SK-N-SH (cell line): ENCODE measurements at regions not wholly inside any gene's neighbourhood (a gene's known extent, or its start where the extent isn't known, plus 50 kb on each side); places are given as distances from the start of the nearest gene placed in this dataset.

Experiments used
- CTCF ChIA-PET: fragments of 300-600, 350-600 bp; formaldehyde crosslinking; extraction: SDS; loops from one replicate; lab custom pipeline; 2021; lab: Yijun Ruan, JAX
- POLR2A ChIA-PET: fragments of 350-600 bp; sonication (Branson Sonifier 250); formaldehyde crosslinking; extraction: SDS; loops from one replicate; lab custom pipeline; 2020; ENCODE audit warnings: antibody characterized with exemption, inconsistent platforms; lab: Yijun Ruan, JAX
- DNase-seq: peaks from one replicate; pipeline ENCODE4 v3.0.0; 2012
- H2AFZ ChIP-seq: fragments of 200-600 bp; sonication (generic); 2 replicates; pipeline ENCODE4 v1.8.1; 2016; ENCODE audit warnings: antibody characterized with exemption, mild to moderate bottlenecking, low read depth
- H3F3A ChIP-seq: fragments of 200-600 bp; sonication (generic); replicated peaks from 2 replicates; pipeline ENCODE3; 2016; ENCODE audit warnings: antibody characterized with exemption, mild to moderate bottlenecking; ENCODE audit not compliant: insufficient read depth
- H3K27ac ChIP-seq, 2 experiments: fragments of 200-500 bp in 1 of 2; fragments of 200-600 bp in 1 of 2; sonication (Bioruptor generic) in 1 of 2; sonication (generic), shearing (Covaris generic) in 1 of 2; 2 replicates each; pipeline versions ENCODE4 v1.5.1 to v1.6.1; 2014 to 2016; ENCODE audit warnings: low read depth in 2 of 2, inconsistent platforms in 1 of 2, low read length in 1 of 2, mild to moderate bottlenecking in 1 of 2, mixed read lengths in 1 of 2
- H3K27me3 ChIP-seq: fragments of 200-600 bp; sonication (generic), shearing (Covaris generic); 2 replicates; pipeline ENCODE4 v1.6.1; 2016; ENCODE audit warnings: mixed run types; ENCODE audit not compliant: insufficient read depth
- H3K36me3 ChIP-seq, 2 experiments: fragments of 200-500 bp in 1 of 2; fragments of 200-600 bp in 1 of 2; sonication (Bioruptor generic) in 1 of 2; sonication (generic) in 1 of 2; replicated peaks in 1 of 2; 2 replicates each; pipeline versions ENCODE3 to v1.5.1; 2014 to 2016; ENCODE audit warnings: low read length in 1 of 2, mild to moderate bottlenecking in 1 of 2; ENCODE audit not compliant: insufficient read depth in 2 of 2, control insufficient read depth in 1 of 2
- H3K4me1 ChIP-seq, 2 experiments: fragments of 200-500 bp in 1 of 2; fragments of 200-600 bp in 1 of 2; sonication (Bioruptor generic) in 1 of 2; sonication (generic), shearing (Covaris generic) in 1 of 2; 2 replicates each; pipeline versions ENCODE4 v1.5.1 to v1.6.1; 2014 to 2016; ENCODE audit warnings: low read depth in 1 of 2, low read length in 1 of 2, mixed run types in 1 of 2; ENCODE audit not compliant: insufficient read depth in 2 of 2, control insufficient read depth in 1 of 2
- H3K4me2 ChIP-seq: fragments of 200-600 bp; sonication (generic), shearing (Covaris generic); 2 replicates; pipeline ENCODE4 v1.6.1; 2017; ENCODE audit warnings: mixed run types
- H3K4me3 ChIP-seq, 2 experiments: fragments of 200-500 bp in 1 of 2; fragments of 200-600 bp in 1 of 2; sonication (Bioruptor generic) in 1 of 2; sonication (generic), shearing (Covaris generic) in 1 of 2; 2 replicates each; pipeline versions ENCODE4 v1.5.1 to v1.8.1; 2014 to 2016; ENCODE audit warnings: low read depth in 2 of 2, inconsistent platforms in 1 of 2, low read length in 1 of 2, mild to moderate bottlenecking in 1 of 2, mixed read lengths in 1 of 2, moderate library complexity in 1 of 2
- H3K79me2 ChIP-seq: fragments of 200-600 bp; sonication (generic); 2 replicates; pipeline ENCODE4 v1.8.1; 2017; ENCODE audit warnings: mild to moderate bottlenecking; ENCODE audit not compliant: insufficient read depth
- H3K9ac ChIP-seq: fragments of 200-600 bp; sonication (generic); 2 replicates; pipeline ENCODE4 v1.6.1; 2017; ENCODE audit warnings: mixed run types
- H3K9me2 ChIP-seq: fragments of 200-600 bp; sonication (generic); 2 replicates; pipeline ENCODE4 v1.6.1; 2017; ENCODE audit warnings: mixed run types
- H3K9me3 ChIP-seq: fragments of 200-600 bp; sonication (generic); 2 replicates; pipeline ENCODE4 v1.6.1; 2017; ENCODE audit warnings: mixed run types, mild to moderate bottlenecking, moderate library complexity
- H4K20me1 ChIP-seq: fragments of 200-600 bp; sonication (generic); 2 replicates; pipeline ENCODE4 v1.6.1; 2017; ENCODE audit warnings: mild to moderate bottlenecking, mixed run types; ENCODE audit not compliant: insufficient read depth
- EZH2phosphoT487 ChIP-seq: fragments of 200-600 bp; sonication (generic); IDR thresholded peaks from 2 replicates; pipeline ENCODE4 v1.6.1; 2017; ENCODE audit warnings: low read depth, mixed run types, mild to moderate bottlenecking, antibody characterized with exemption, moderate library complexity, borderline replicate concordance
- FOXM1 ChIP-seq: IDR thresholded peaks from 2 replicates; pipeline ENCODE4 v1.4.0; 2012; ENCODE audit warnings: low read depth, mild to moderate bottlenecking
- GABPA ChIP-seq: IDR thresholded peaks from 2 replicates; pipeline ENCODE4 v1.4.0; 2012; ENCODE audit warnings: low read depth, mild to moderate bottlenecking
- GATA2 ChIP-seq: sonication (generic); formaldehyde crosslinking; IDR thresholded peaks from 2 replicates; pipeline ENCODE4 v1.5.0; 2020; ENCODE audit warnings: mild to moderate bottlenecking, missing genetic modification reagents
- JUND ChIP-seq: IDR thresholded peaks from 2 replicates; pipeline ENCODE4 v1.4.0; 2012
- MEF2A ChIP-seq: IDR thresholded peaks from 2 replicates; pipeline ENCODE4 v1.4.0; 2012; ENCODE audit warnings: low read depth, borderline replicate concordance
- MXI1 ChIP-seq: IDR thresholded peaks from 2 replicates; pipeline ENCODE4 v1.6.1; 2012; ENCODE audit warnings: mild to moderate bottlenecking, low read depth, low read length, improper control_type of control experiment
- NFIC ChIP-seq: IDR thresholded peaks from 2 replicates; pipeline ENCODE4 v1.4.0; 2012; ENCODE audit warnings: borderline replicate concordance
- RAD21 ChIP-seq: IDR thresholded peaks from 2 replicates; pipeline ENCODE4 v1.6.1; 2012; ENCODE audit warnings: mild to moderate bottlenecking, low read length
- RCOR1 ChIP-seq: fragments of 150-350 bp; IDR thresholded peaks from 2 replicates; pipeline ENCODE4 v1.6.1; 2017; ENCODE audit warnings: antibody characterized with exemption, low read length
- REST ChIP-seq: IDR thresholded peaks from 2 replicates; pipeline ENCODE4 v1.6.1; 2012; ENCODE audit warnings: mild to moderate bottlenecking, low read depth, low read length, moderate library complexity
- RFX5 ChIP-seq: IDR thresholded peaks from 2 replicates; pipeline ENCODE4 v1.6.1; 2012; ENCODE audit warnings: mild to moderate bottlenecking, improper control_type of control experiment, low read length
- TAF1 ChIP-seq: IDR thresholded peaks from 2 replicates; pipeline ENCODE4 v1.6.1; 2012; ENCODE audit warnings: low read depth, mild to moderate bottlenecking, low read length, moderate library complexity, borderline replicate concordance
- TCF12 ChIP-seq: IDR thresholded peaks from 2 replicates; pipeline ENCODE4 v1.4.0; 2012
- TEAD4 ChIP-seq: IDR thresholded peaks from 2 replicates; pipeline ENCODE4 v1.4.0; 2012; ENCODE audit warnings: mild to moderate bottlenecking, borderline replicate concordance; ENCODE audit not compliant: insufficient read depth
- USF2 ChIP-seq: fragments of 150-350 bp; IDR thresholded peaks from 2 replicates; pipeline ENCODE4 v1.6.1; 2017; ENCODE audit warnings: antibody characterized with exemption, low read length, low read depth, borderline replicate concordance
- YY1 ChIP-seq: IDR thresholded peaks from 2 replicates; pipeline ENCODE4 v1.4.0; 2012; ENCODE audit warnings: low read depth, mild to moderate bottlenecking
- ZBTB33 ChIP-seq: IDR thresholded peaks from 2 replicates; pipeline ENCODE4 v1.4.0; 2012; ENCODE audit warnings: low read depth, borderline replicate concordance
- WGBS: methylation state at CpG from one replicate; pipeline ENCODE4 v1.1.6; 2017; ENCODE audit warnings: low lambda C conversion rate; 5-methylcytosine and 5-hydroxymethylcytosine counted together

GRCh38 chr1:194297094-194297493 lies 1110.7 kb upstream of the B3GALT2 start:
- H3K9me3 ChIP-seq: no peaks in the 10 kb centered on the region
- DNase-seq: no peak
- WGBS: 32% methylated on average over 2 of the region's 2 CpGs
- H3K4me1 ChIP-seq: no peaks in the 10 kb centered on the region; a peak in 1 of 4 replicates
- H3F3A ChIP-seq: no peaks in the 10 kb centered on the region
- H3K4me2 ChIP-seq: no peak overlapping the region
- POLR2A ChIA-PET: no interaction called here
- no peaks in the 10 kb centered on the region for H3K79me2 ChIP-seq
- no peaks in the 10 kb centered on the region for H3K27me3 ChIP-seq
- H3K9ac ChIP-seq: no peak overlapping the region
- H3K4me3 ChIP-seq: no peak overlapping the region
- CTCF ChIA-PET: interaction anchor here (0.6 kb wide), 1 partner anchor 583 kb away, joined by 3 read pairs; no protein-coding TSS in a partner anchor
- no peaks in the 10 kb centered on the region for H4K20me1 ChIP-seq
- H3K27ac ChIP-seq: no peak overlapping the region
- H3K9me2 ChIP-seq: no peaks in the 10 kb centered on the region
- H2AFZ ChIP-seq: no peak overlapping the region
- TF ChIP-seq ZBTB33 (no peak), RCOR1 (no peak), TEAD4 (no peak), JUND (no peak), YY1 (no peak), USF2 (no peak), TAF1 (no peak), EZH2phosphoT487 (no peak), NFIC (no peak), MXI1 (no peak), TCF12 (no peak), RAD21 (no peak), GATA2 (CRISPR knock-in tag) (no peak), MEF2A (no peak), RFX5 (no peak), FOXM1 (no peak), GABPA (no peak), REST (no peak)
- no peaks in the 10 kb centered on the region for H3K36me3 ChIP-seq
